ENCODE measurements at regions not wholly inside any gene's neighbourhood (a gene's known extent, or its start where the extent isn't known, plus 50 kb on each side); places are given as distances from the start of the nearest gene placed in this dataset.
A peak's percentile ranks its signal among the peaks of the same experiment; 100 is the strongest.

- 66% methylated on average over 4 of the region's 4 CpGs; no CpG with 5 or more reads in 1 of the 2 experiments for WGBS, 2 experiments (ENCODE audit: extremely low coverage in 1 of 2, insufficient coverage in 1 of 2, insufficient read length in 1 of 2, insufficient replicate concordance in 2 of 2, low coverage in 1 of 2, low lambda C conversion rate in 2 of 2, missing lambda C conversion rate in 1 of 2)
- peaks cover 9% of the 10 kb centered on the region; the same call in 1 of the 2 replicates for H3K23me2 ChIP-seq (ENCODE audit: low read depth, low read length)
- no peak for FAIRE-seq
- no peak overlapping the region for H4K5ac ChIP-seq (ENCODE audit: insufficient read length, low read depth, low read length)
- H3K18ac ChIP-seq (ENCODE audit: extremely low read depth, low read length) = no peak overlapping the region
- no peaks in the 10 kb centered on the region for H3K9me3 ChIP-seq (ENCODE audit: insufficient read depth in 2 of 2, low read depth in 1 of 2, low read length in 1 of 2)
- ChIA-PET CTCF (ENCODE audit: partially characterized antibody) (interaction anchor here (2.3 kb wide), 1 partner anchor 12 kb away, joined by 6 read pairs; no protein-coding TSS in a partner anchor), POLR2A (ENCODE audit: partially characterized antibody) (no interaction called here)
- H3K27me3 ChIP-seq (replicated peaks in 1 of 4; ENCODE audit: control insufficient read depth in 3 of 4, extremely low read depth in 1 of 4, insufficient read depth in 3 of 4, low read length in 3 of 4) = no peaks in the 10 kb centered on the region
- no peak overlapping the region for H3K4me2 ChIP-seq (ENCODE audit: insufficient read depth in 1 of 2, low read depth in 2 of 2, low read length in 2 of 2)
- H3K79me2 ChIP-seq (ENCODE audit: control insufficient read depth in 1 of 2, insufficient read depth in 2 of 2, low read length in 2 of 2) = no peaks in the 10 kb centered on the region
- H2AFZ ChIP-seq (ENCODE audit: low read length) = 0 out of 2 replicates have a peak overlapping the region, but pooled peaks have one; percentile 70
- H3K14ac ChIP-seq (ENCODE audit: insufficient read length) = no peak overlapping the region
- H4K91ac ChIP-seq (replicated peaks; ENCODE audit: insufficient read length, low read length) = no peak overlapping the region
- H2BK120ac ChIP-seq (replicated peaks; ENCODE audit: low read depth, low read length) = no peak overlapping the region
- H2BK20ac ChIP-seq (ENCODE audit: low read length) = no peak overlapping the region
- H3K4ac ChIP-seq (replicated peaks; ENCODE audit: insufficient read length, low read depth, low read length) = no peak overlapping the region
- no peak overlapping the region for H3K23ac ChIP-seq (ENCODE audit: insufficient read length)
- no peak overlapping the region for H2BK5ac ChIP-seq (ENCODE audit: low read depth, low read length)
- no peak overlapping the region for H3K9ac ChIP-seq (replicated peaks in 1 of 4; ENCODE audit: extremely low read depth in 1 of 4, low read depth in 3 of 4, low read length in 3 of 4)
- H3K27ac ChIP-seq (ENCODE audit: low read depth, low read length) = no peak overlapping the region
- no peaks in the 10 kb centered on the region for H3K36me3 ChIP-seq (ENCODE audit: control insufficient read depth in 2 of 4, insufficient read depth in 4 of 4, low read length in 3 of 4)
- no peaks in the 10 kb centered on the region for H4K20me1 ChIP-seq (replicated peaks in 1 of 2; ENCODE audit: control insufficient read depth in 1 of 2, insufficient read depth in 2 of 2, low read length in 2 of 2)
- H2AK5ac ChIP-seq (ENCODE audit: low read depth, low read length) = no peak overlapping the region
- H3K56ac ChIP-seq (replicated peaks; ENCODE audit: insufficient read length, low read depth, low read length) = no peak overlapping the region
- peaks cover 0 to 2% (median 0%) of the 10 kb centered on the region in 4 experiments; a peak in 1 of 7 replicates for H3K4me1 ChIP-seq (replicated peaks in 1 of 4; ENCODE audit: control insufficient read depth in 3 of 4, insufficient read depth in 4 of 4, low read length in 3 of 4)
- H2BK15ac ChIP-seq (ENCODE audit: low read length) = no peak overlapping the region
- H3K79me1 ChIP-seq (ENCODE audit: low read depth, low read length) = no peaks in the 10 kb centered on the region
- H3K4me3 ChIP-seq (ENCODE audit: extremely low read depth in 1 of 4, insufficient read depth in 2 of 4, low read depth in 3 of 4, low read length in 4 of 4) = no peak overlapping the region
- 0 out of 2 replicates have a peak overlapping the region, but pooled peaks have one; percentile 43 for H2BK12ac ChIP-seq (ENCODE audit: low read depth, low read length)
- TF ChIP-seq POLR2A (IDR thresholded peaks at IDR 0.05; ENCODE audit: control extremely low read depth in 1 of 2, low read depth in 2 of 2, low read length in 2 of 2) = no peak
- TF ChIP-seq ZNF274 (IDR thresholded peaks at IDR 0.05; ENCODE audit: borderline replicate concordance, extremely low read depth, low read length) = no peak
- TF ChIP-seq JUND (IDR thresholded peaks at IDR 0.05; ENCODE audit: low read length) = 0 out of 2 replicates have a peak, but pooled peaks have one; percentile 26
- no peak for TF ChIP-seq KDM4A (IDR thresholded peaks at IDR 0.05; ENCODE audit: low read depth, low read length, severe bottlenecking)
- TF ChIP-seq SRF (IDR thresholded peaks at IDR 0.05; ENCODE audit: low read depth, low read length) = peak; percentile 66; the same call in 1 of the 2 replicates
- DNase-seq (ENCODE audit: low read depth in 1 of 2, low spot score in 2 of 2) = peak in 1 of 2 experiments; percentile 19
- no peak overlapping the region for H4K8ac ChIP-seq (ENCODE audit: extremely low read depth, insufficient read depth, low read length)
Observed at GRCh38 chr22:27019827-27020226, 362.4 kb downstream of the MIAT start.

Data from H1 (cell line).